ENCODE measurements at regions not wholly inside any gene's neighbourhood (a gene's known extent, or its start where the extent isn't known, plus 50 kb on each side); places are given as distances from the start of the nearest gene placed in this dataset.

DNA sequence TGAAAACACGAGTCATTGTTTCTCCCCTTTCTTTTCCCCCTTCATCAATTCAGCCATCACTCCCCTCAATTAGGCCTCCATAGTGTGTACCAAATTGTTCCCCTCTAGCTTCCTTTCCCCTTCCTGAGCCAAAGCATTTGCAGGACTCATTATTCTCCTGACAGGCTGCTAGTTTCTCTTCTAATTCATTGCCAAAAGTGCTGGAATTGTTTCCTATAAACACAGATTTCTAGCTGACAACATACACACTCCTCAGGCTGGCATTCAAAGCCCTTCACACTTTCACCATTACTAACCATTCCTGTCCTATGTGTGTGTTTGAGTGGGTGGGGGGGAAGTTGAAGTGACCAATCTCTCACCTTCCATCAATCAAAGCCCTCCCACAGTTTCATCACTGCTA lies 444.2 kb upstream of the OPRM1 start:
- Histone ChIP-seq H3K4me3 (no peak overlapping the region), H3K4me1 (no peaks in the 10 kb centered on the region), H3K9me3 (no peaks in the 10 kb centered on the region), H3K27ac (no peak overlapping the region), H3K27me3 (no peaks in the 10 kb centered on the region), H3K36me3 (peaks cover 3% of the 10 kb centered on the region)
- intact Hi-C loops (cut with DNase I; ENCODE audit: low total_unique reads): no loop called here
- DNase-seq (ENCODE audit: low spot score in 2 of 2): no peak
- TF ChIP-seq POLR2AphosphoS5 (IDR thresholded peaks at IDR 0.05) (no peak), POLR2A (IDR thresholded peaks at IDR 0.05) (no peak)
- TF ChIP-seq, protein P1, sequence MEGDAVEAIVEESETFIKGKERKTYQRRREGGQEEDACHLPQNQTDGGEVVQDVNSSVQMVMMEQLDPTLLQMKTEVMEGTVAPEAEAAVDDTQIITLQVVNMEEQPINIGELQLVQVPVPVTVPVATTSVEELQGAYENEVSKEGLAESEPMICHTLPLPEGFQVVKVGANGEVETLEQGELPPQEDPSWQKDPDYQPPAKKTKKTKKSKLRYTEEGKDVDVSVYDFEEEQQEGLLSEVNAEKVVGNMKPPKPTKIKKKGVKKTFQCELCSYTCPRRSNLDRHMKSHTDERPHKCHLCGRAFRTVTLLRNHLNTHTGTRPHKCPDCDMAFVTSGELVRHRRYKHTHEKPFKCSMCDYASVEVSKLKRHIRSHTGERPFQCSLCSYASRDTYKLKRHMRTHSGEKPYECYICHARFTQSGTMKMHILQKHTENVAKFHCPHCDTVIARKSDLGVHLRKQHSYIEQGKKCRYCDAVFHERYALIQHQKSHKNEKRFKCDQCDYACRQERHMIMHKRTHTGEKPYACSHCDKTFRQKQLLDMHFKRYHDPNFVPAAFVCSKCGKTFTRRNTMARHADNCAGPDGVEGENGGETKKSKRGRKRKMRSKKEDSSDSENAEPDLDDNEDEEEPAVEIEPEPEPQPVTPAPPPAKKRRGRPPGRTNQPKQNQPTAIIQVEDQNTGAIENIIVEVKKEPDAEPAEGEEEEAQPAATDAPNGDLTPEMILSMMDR (IDR thresholded peaks at IDR 0.05): no peak

DNA sequence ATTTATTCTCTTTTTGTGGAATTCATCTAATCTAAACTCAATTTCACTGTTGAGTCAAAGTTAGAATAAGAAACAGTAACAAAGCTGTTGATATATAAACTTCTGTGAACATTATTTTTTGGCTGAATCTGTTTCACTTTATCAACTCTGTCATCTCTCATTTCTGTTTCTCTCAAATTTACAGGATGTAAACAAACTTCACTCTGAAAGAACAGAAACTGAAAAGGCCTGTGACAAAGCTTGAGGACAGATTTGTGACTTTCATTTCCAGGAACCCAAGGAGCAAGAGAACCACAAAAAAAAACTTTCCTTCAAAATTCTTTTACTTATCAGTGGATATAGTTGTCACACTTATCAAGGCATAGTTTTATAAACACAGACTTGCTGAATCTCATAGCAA lies 447.9 kb upstream of the OPRM1 start:
- TF ChIP-seq POLR2A (IDR thresholded peaks at IDR 0.05) (no peak), POLR2AphosphoS5 (IDR thresholded peaks at IDR 0.05) (no peak)
- TF ChIP-seq, protein P1 (IDR thresholded peaks at IDR 0.05): no peak
- intact Hi-C loops (cut with DNase I; ENCODE audit: low total_unique reads): no loop called here
- Histone ChIP-seq H3K36me3 (peaks cover 4% of the 10 kb centered on the region), H3K9me3 (no peaks in the 10 kb centered on the region), H3K27me3 (no peaks in the 10 kb centered on the region), H3K27ac (no peak overlapping the region), H3K4me3 (no peak overlapping the region), H3K4me1 (no peaks in the 10 kb centered on the region)
- DNase-seq (ENCODE audit: low spot score in 2 of 2): no peak

DNA sequence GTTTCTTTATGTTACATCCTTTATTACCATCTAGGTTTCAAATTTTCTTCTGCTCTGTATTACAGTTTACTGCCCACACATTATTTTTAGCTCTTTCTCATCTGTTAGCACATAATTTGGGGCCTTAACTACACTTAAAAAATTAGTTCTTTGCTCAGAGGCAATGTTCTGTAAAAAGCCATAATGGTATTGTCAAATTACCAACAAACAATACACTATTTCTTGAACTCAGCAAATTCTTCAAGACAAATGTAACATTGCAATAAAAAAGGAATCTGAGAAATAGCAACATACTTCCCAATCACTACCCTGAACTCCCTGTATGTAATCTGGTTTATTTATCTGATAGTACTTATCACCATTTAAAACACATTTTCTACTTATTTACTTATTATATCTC lies 448.6 kb upstream of the OPRM1 start:
- no peak overlapping the region for H3K4me3 ChIP-seq
- no peak for DNase-seq (ENCODE audit: low spot score in 2 of 2)
- H3K36me3 ChIP-seq: peaks cover 4% of the 10 kb centered on the region
- TF ChIP-seq, protein P1 (IDR thresholded peaks at IDR 0.05): no peak
- TF ChIP-seq POLR2AphosphoS5 (IDR thresholded peaks at IDR 0.05): no peak
- no peak for TF ChIP-seq POLR2A (IDR thresholded peaks at IDR 0.05)
- no peaks in the 10 kb centered on the region for H3K27me3 ChIP-seq
- H3K9me3 ChIP-seq: no peaks in the 10 kb centered on the region
- no peak overlapping the region for H3K27ac ChIP-seq
- no peaks in the 10 kb centered on the region for H3K4me1 ChIP-seq
- intact Hi-C loops (cut with DNase I; ENCODE audit: low total_unique reads): no loop called here

DNA sequence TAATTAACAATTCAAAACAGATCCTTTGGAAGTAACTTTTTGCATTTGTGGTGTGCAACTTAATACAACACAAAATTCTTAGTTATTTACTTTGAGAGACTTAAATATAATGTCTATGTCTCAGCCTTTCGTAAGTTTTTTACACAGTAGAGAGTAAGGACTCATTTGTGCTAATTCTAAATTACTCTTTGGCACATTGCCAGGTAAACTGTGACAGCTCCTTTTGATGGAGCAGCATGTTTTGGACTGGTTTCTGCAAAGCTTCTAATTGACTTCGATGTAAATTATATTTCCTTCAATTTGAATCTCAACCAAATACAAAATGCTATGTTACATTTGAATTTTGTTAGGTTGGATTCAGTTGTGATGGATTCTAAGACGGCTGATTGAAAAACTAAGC lies 450.7 kb upstream of the OPRM1 start:
- no peaks in the 10 kb centered on the region for H3K9me3 ChIP-seq
- peaks cover 4% of the 10 kb centered on the region for H3K36me3 ChIP-seq
- DNase-seq (ENCODE audit: low spot score in 2 of 2): no peak
- TF ChIP-seq POLR2AphosphoS5 (IDR thresholded peaks at IDR 0.05): no peak
- no peak for TF ChIP-seq POLR2A (IDR thresholded peaks at IDR 0.05)
- TF ChIP-seq, protein P1 (IDR thresholded peaks at IDR 0.05): no peak
- intact Hi-C loops (cut with DNase I; ENCODE audit: low total_unique reads): no loop called here
- no peaks in the 10 kb centered on the region for H3K27me3 ChIP-seq
- no peak overlapping the region for H3K27ac ChIP-seq
- no peak overlapping the region for H3K4me3 ChIP-seq
- no peaks in the 10 kb centered on the region for H3K4me1 ChIP-seq

DNA sequence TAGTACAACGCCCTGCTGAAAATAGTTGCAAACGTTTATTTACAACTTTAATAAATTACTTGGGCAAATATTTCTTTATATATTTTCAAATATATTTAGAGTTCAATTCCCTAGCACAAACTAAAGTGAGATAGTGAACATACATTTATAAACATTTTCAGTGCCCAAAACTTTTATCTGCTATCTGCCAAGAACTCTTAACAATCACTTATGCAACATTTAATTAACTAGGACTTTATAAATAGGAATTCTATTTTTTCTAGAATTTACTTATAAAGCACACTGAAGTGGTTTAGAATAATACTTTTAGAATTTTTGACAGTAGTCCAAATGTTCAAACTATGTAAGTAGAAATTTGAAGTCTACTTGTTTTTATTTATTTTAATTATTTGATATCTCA lies 452.6 kb upstream of the RGS17 start:
- H3K4me1 ChIP-seq: no peaks in the 10 kb centered on the region
- H3K27me3 ChIP-seq: no peaks in the 10 kb centered on the region
- intact Hi-C loops (cut with DNase I; ENCODE audit: low total_unique reads): no loop called here
- H3K27ac ChIP-seq: no peak overlapping the region
- H3K9me3 ChIP-seq: peaks cover 0 to 11% of the 10 kb centered on the region in 2 donors
- no peak overlapping the region for H3K4me3 ChIP-seq
- H3K36me3 ChIP-seq: no peaks in the 10 kb centered on the region
- TF ChIP-seq POLR2AphosphoS5 (IDR thresholded peaks at IDR 0.05) (no peak), POLR2A (IDR thresholded peaks at IDR 0.05) (no peak)
- TF ChIP-seq, protein P1 (IDR thresholded peaks at IDR 0.05): no peak
- DNase-seq (ENCODE audit: low spot score in 2 of 2): no peak

Measured in breast epithelium (tissue), 4 donors.